Suprapubic skin (tissue), 4 donors: ENCODE measurements at regions not wholly inside any gene's neighbourhood (a gene's known extent, or its start where the extent isn't known, plus 50 kb on each side); places are given as distances from the start of the nearest gene placed in this dataset.

Experiments
- DNase-seq, 2 donors: peaks; one replicate each; pipeline ENCODE4 v3.0.0-alpha.2; 2019; ENCODE audit warnings: low spot score in 2 of 2
- H3K27ac ChIP-seq: fragments of 200-600 bp; sonication (generic); one replicate; pipeline ENCODE4 v1.5.1; 2019
- H3K27me3 ChIP-seq: fragments of 200-600 bp; sonication (generic); one replicate; pipeline ENCODE4 v1.5.1; 2019
- H3K36me3 ChIP-seq: fragments of 200-600 bp; sonication (generic); one replicate; pipeline ENCODE4 v1.5.1; 2019
- H3K4me1 ChIP-seq: fragments of 200-600 bp; sonication (generic); one replicate; pipeline ENCODE4 v1.5.1; 2019
- H3K4me3 ChIP-seq: fragments of 200-600 bp; sonication (generic); one replicate; pipeline ENCODE4 v1.5.1; 2019; ENCODE audit warnings: mild to moderate bottlenecking
- H3K9me3 ChIP-seq: fragments of 200-600 bp; sonication (generic); one replicate; pipeline ENCODE4 v1.5.1; 2019
- EP300 ChIP-seq: sonication (generic); formaldehyde crosslinking; IDR thresholded peaks from one replicate; pipeline ENCODE4 v1.6.1; 2017; ENCODE audit warnings: antibody characterized with exemption
- POLR2A ChIP-seq, 2 donors: fragments of 450-650 bp; IDR thresholded peaks; one replicate each; pipeline ENCODE4 v1.6.1; 2017; ENCODE audit warnings: antibody characterized with exemption in 2 of 2, mild to moderate bottlenecking in 2 of 2, moderate library complexity in 2 of 2
- POLR2AphosphoS5 ChIP-seq, 3 donors: sonication (generic); formaldehyde crosslinking; IDR thresholded peaks; one replicate each; pipeline ENCODE4 v1.6.1; 2017; ENCODE audit warnings: antibody characterized with exemption in 3 of 3
- WGBS: methylation state at CpG from one replicate; pipeline ENCODE4 v1.1.5; 2018; 5-methylcytosine and 5-hydroxymethylcytosine counted together
- TF ChIP-seq, protein P1 (sequence below), 2 donors: fragments of 200-600 bp in 1 of 2; fragments of 450-650 bp in 1 of 2; sonication (generic) in 1 of 2; IDR thresholded peaks; one replicate each; pipeline ENCODE4 v1.5.1; 2016 to 2019; ENCODE audit warnings: antibody characterized with exemption in 2 of 2, mild to moderate bottlenecking in 1 of 2, moderate library complexity in 1 of 2

DNA sequence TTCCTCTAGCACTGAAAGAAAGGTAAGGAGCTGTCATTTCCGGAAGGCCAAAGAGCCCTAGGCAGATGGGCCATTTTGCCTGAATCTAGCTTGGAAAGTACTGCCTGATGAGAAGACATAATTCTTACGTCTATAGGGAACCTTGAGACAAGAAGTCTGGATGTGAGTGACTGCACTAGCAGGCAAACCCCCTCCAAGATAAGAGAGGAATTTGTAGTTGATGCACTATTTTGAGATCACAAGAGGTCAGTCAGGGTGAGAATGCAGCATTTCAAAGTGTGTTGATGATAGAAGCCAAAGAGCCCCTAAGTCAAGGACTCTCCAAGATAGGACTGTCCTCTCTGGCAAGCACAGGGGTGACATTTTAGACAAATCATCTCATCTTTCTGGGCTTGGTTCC is 99.2 kb downstream of the HES1 start:
- Histone ChIP-seq H3K4me3 (no peak overlapping the region), H3K9me3 (no peaks in the 10 kb centered on the region), H3K27ac (no peak overlapping the region), H3K36me3 (no peaks in the 10 kb centered on the region), H3K27me3 (peaks cover 5% of the 10 kb centered on the region), H3K4me1 (peaks cover 6% of the 10 kb centered on the region)
- TF ChIP-seq POLR2AphosphoS5 (IDR thresholded peaks at IDR 0.05) (no peak), EP300 (no peak), POLR2A (IDR thresholded peaks at IDR 0.05) (no peak)
- TF ChIP-seq, protein P1, sequence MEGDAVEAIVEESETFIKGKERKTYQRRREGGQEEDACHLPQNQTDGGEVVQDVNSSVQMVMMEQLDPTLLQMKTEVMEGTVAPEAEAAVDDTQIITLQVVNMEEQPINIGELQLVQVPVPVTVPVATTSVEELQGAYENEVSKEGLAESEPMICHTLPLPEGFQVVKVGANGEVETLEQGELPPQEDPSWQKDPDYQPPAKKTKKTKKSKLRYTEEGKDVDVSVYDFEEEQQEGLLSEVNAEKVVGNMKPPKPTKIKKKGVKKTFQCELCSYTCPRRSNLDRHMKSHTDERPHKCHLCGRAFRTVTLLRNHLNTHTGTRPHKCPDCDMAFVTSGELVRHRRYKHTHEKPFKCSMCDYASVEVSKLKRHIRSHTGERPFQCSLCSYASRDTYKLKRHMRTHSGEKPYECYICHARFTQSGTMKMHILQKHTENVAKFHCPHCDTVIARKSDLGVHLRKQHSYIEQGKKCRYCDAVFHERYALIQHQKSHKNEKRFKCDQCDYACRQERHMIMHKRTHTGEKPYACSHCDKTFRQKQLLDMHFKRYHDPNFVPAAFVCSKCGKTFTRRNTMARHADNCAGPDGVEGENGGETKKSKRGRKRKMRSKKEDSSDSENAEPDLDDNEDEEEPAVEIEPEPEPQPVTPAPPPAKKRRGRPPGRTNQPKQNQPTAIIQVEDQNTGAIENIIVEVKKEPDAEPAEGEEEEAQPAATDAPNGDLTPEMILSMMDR (IDR thresholded peaks at IDR 0.05), result no peak
- 95% methylated on average over 2 of the region's 2 CpGs for WGBS
- no peak for DNase-seq

DNA sequence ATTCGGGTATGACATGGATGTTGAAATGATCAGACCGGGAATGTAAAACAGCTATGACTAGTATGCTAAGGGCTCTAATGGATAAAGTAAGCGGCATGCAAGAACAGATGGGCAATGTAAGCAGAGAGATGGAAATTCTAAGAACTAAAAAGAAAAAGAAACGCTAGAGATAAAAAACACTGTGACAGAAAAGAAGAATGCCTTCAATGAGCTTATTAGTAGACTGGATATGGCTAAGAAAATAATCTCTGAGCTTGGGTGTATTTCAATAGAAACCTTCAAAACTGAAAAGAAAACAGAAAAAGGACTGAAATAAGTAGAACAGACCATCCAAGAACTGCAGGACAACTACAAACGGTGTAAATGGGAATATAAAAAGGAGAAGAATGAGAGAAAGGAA is 101.2 kb downstream of the HES1 start:
- Histone ChIP-seq H3K27ac (no peak overlapping the region), H3K36me3 (no peaks in the 10 kb centered on the region), H3K9me3 (no peaks in the 10 kb centered on the region), H3K4me1 (peaks cover 5% of the 10 kb centered on the region), H3K27me3 (peaks cover 5% of the 10 kb centered on the region), H3K4me3 (no peak overlapping the region)
- DNase-seq, result no peak
- TF ChIP-seq, protein P1 (IDR thresholded peaks at IDR 0.05), result no peak
- TF ChIP-seq EP300 (no peak), POLR2A (IDR thresholded peaks at IDR 0.05) (no peak), POLR2AphosphoS5 (IDR thresholded peaks at IDR 0.05) (no peak)
- 92% methylated on average over 5 of the region's 5 CpGs for WGBS

DNA sequence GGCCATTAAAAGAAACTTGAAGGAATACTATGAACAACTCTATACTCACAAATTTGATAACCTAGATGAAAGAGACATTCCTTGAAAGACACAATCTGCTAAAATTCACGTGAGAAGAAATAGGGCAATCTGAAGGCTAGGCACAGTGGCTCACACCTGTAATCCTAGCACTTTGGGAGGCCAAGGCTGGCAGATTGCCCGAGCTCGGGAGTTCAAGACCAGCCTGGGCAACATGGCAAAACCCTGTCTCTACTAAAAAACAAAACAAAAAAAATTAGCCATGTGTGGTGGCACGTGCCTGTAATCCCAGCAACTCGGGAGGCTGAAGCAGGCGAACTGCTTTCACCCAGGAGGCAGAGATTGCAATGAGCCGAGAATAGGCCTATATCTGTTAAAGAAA is 104.8 kb downstream of the HES1 start:
- Histone ChIP-seq H3K9me3 (no peaks in the 10 kb centered on the region), H3K36me3 (no peaks in the 10 kb centered on the region), H3K27ac (no peak overlapping the region), H3K4me1 (no peaks in the 10 kb centered on the region), H3K4me3 (no peak overlapping the region), H3K27me3 (peaks cover 4% of the 10 kb centered on the region)
- 86% methylated on average over 7 of the region's 7 CpGs for WGBS
- DNase-seq, result no peak
- TF ChIP-seq POLR2AphosphoS5 (IDR thresholded peaks at IDR 0.05) (no peak), POLR2A (IDR thresholded peaks at IDR 0.05) (no peak), EP300 (no peak)
- TF ChIP-seq, protein P1 (IDR thresholded peaks at IDR 0.05), result no peak

DNA sequence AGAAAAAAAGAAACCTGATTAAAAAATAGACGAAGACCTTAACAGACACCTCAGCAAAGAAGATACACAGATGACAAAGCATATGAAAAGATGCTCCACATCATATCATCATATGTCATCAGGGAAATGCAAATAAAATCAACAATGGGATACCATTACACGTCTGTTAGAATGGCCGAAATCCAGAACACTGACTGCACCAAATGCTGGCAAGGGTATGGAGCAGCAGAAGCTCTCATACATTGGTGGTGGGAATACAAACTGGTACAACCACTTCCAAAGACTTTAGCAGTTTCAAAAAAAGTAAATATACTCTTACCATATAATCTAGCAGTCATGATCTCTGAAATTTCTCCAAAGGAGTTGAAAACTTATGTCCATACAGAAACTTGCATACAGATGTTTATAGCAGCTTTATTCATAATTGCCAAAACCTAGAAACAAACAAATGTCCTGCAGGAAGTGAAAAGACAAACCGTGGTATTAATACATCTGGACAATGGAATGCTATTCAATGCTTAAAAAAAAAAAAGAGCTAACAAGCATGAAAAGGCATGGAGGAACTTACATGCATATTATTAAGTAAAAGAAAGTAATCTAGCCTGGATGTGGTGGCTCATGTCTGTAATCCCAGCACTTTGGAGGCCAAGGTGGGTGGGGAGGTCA is 107.4 kb downstream of the HES1 start:
- Histone ChIP-seq H3K36me3 (no peaks in the 10 kb centered on the region), H3K9me3 (no peaks in the 10 kb centered on the region), H3K27me3 (no peaks in the 10 kb centered on the region), H3K27ac (no peak overlapping the region), H3K4me3 (no peak overlapping the region), H3K4me1 (no peaks in the 10 kb centered on the region)
- WGBS, result 67% methylated on average over 4 of the region's 4 CpGs
- no peak for DNase-seq
- TF ChIP-seq, protein P1 (IDR thresholded peaks at IDR 0.05), result no peak
- TF ChIP-seq EP300 (no peak), POLR2AphosphoS5 (IDR thresholded peaks at IDR 0.05) (no peak), POLR2A (IDR thresholded peaks at IDR 0.05) (no peak)

DNA sequence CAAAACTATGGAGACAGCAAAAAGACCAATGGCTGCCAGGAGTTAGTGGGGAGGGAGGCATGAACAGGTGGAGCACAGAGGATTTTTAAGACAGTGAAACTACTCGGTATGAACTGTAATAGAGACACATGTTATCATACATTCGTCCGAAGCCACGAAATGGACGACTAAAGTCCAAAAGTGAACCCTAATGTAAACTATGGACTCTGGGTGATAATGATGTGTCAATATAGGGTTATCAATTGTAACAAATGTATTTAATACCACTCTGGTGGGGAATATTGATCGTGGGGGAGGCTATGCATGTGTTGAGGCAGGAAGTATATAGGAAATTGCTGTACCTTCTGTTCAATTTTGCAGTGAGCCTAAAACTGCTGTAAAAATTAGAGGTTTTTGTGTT is 107.0 kb downstream of the CPN2 start:
- H3K27ac ChIP-seq, result no peak overlapping the region
- DNase-seq, result no peak
- TF ChIP-seq POLR2A (IDR thresholded peaks at IDR 0.05) (no peak), POLR2AphosphoS5 (IDR thresholded peaks at IDR 0.05) (no peak)
- TF ChIP-seq, protein P1 (IDR thresholded peaks at IDR 0.05), result no peak
- no peak overlapping the region for H3K4me3 ChIP-seq
- no peaks in the 10 kb centered on the region for H3K4me1 ChIP-seq
- no peaks in the 10 kb centered on the region for H3K36me3 ChIP-seq
- H3K27me3 ChIP-seq, result no peaks in the 10 kb centered on the region
- WGBS, result 86% methylated on average over 6 of the region's 6 CpGs
- no peaks in the 10 kb centered on the region for H3K9me3 ChIP-seq
